HG02981 (cell line): ENCODE measurements at regions not wholly inside any gene's neighbourhood (a gene's known extent, or its start where the extent isn't known, plus 50 kb on each side); places are given as distances from the start of the nearest gene placed in this dataset.
"Not testable (repeated sequence)": the region's sequence is repeated elsewhere in the genome, so short reads cannot be mapped to it uniquely, and the experiment has no call there.

Experiments
- ATAC-seq: cut with Tn5 transposase; IDR thresholded peaks from one replicate; pipeline ENCODE4 v1.9.1; 2021; ENCODE audit warnings: mild to moderate bottlenecking, moderate library complexity; ENCODE audit not compliant: unreplicated experiment

- ATAC-seq, result no peak
Measured at GRCh38 chr2:210955591-210955990, 399.2 kb downstream of the CPS1 start.

- ATAC-seq, result no peak
Measured at GRCh38 chr2:210956101-210956500, 399.7 kb downstream of the CPS1 start.

GRCh38 chr2:210961249-210961648, 404.9 kb downstream of the CPS1 start:
- no peak for ATAC-seq

- ATAC-seq, result no peak
Measured at GRCh38 chr2:210963386-210963785, 407.0 kb downstream of the CPS1 start.

- no peak for ATAC-seq
Measured at GRCh38 chr2:210964141-210964764, 407.9 kb downstream of the CPS1 start.

GRCh38 chr2:210965472-210965871, 409.1 kb downstream of the CPS1 start:
- ATAC-seq, result no peak

- no peak for ATAC-seq
Measured at GRCh38 chr2:210966330-210966729, 409.9 kb downstream of the CPS1 start.

- no peak for ATAC-seq
Measured at GRCh38 chr2:210971431-210971830, 415.0 kb downstream of the CPS1 start.

GRCh38 chr2:210986806-210987205, 430.4 kb downstream of the CPS1 start:
- not testable (repeated sequence) for ATAC-seq

GRCh38 chr2:210991107-210991506, 434.7 kb downstream of the CPS1 start:
- no peak for ATAC-seq

- ATAC-seq, result no peak
Measured at GRCh38 chr2:210994104-210994503, 437.7 kb downstream of the CPS1 start.

GRCh38 chr2:210997373-210997772, 441.0 kb downstream of the CPS1 start:
- no peak for ATAC-seq

- no peak for ATAC-seq
Measured at GRCh38 chr2:210998334-210998733, 441.9 kb downstream of the CPS1 start.

- no peak for ATAC-seq
Measured at GRCh38 chr2:211014376-211014775, 458.0 kb downstream of the CPS1 start.

- no peak for ATAC-seq
Measured at GRCh38 chr2:211014906-211015305, 458.5 kb downstream of the CPS1 start.

- ATAC-seq, result not testable (repeated sequence)
Measured at GRCh38 chr2:211025089-211025488, 468.7 kb downstream of the CPS1 start.

GRCh38 chr2:211026109-211026508, 469.7 kb downstream of the CPS1 start:
- no peak for ATAC-seq

GRCh38 chr2:211027976-211028375, 471.6 kb downstream of the CPS1 start:
- no peak for ATAC-seq

- peak; percentile 42 for ATAC-seq
Measured at GRCh38 chr2:211033765-211034164, 477.4 kb downstream of the CPS1 start.

- ATAC-seq, result peak; percentile 54
Measured at GRCh38 chr2:211035548-211036185, 479.3 kb downstream of the CPS1 start.

GRCh38 chr2:211045025-211045424, 488.6 kb downstream of the CPS1 start:
- no peak for ATAC-seq

GRCh38 chr2:211049321-211050018, 493.1 kb downstream of the CPS1 start:
- ATAC-seq, result no peak
